HepG2 (cell line): ENCODE measurements at regions not wholly inside any gene's neighbourhood (a gene's known extent, or its start where the extent isn't known, plus 50 kb on each side); places are given as distances from the start of the nearest gene placed in this dataset.

Experiments used
- ATAC-seq: fragments of 200-7000 bp; cut with Tn5 transposase; 3 replicates; pipeline ENCODE4 v1.9.1; 2020; ENCODE audit warnings: mild to moderate bottlenecking, moderate library complexity
- BruUV-seq: library from RNA; stranded (reverse); fragments of 400-500 nt; replicated peaks from 2 replicates; lab custom pipeline; 2021; lab: Mats Ljungman, UMichigan
- CTCF ChIA-PET: fragments of 300-600 bp; formaldehyde crosslinking; extraction: SDS; loops from one replicate; lab custom pipeline; 2021; ENCODE audit warnings: low total read pairs, inconsistent platforms, low intra/inter-chr PET ratio; lab: Yijun Ruan, JAX
- POLR2A ChIA-PET: fragments of 350-600 bp; sonication (Branson Sonifier 250); formaldehyde crosslinking; loops from one replicate; lab custom pipeline; 2020; ENCODE audit warnings: antibody characterized with exemption, inconsistent platforms; lab: Yijun Ruan, JAX
- DNase-seq: peaks from one replicate; pipeline ENCODE4 v3.0.0-alpha.2; 2015; ENCODE audit warnings: low spot score
- FAIRE-seq: peaks from 3 replicates; lab custom pipeline; 2011; peaks lifted over from hg19 to GRCh38; lab: Jason Lieb, UNC
- H2AFZ ChIP-seq: one replicate; pipeline ENCODE4 v1.6.1; 2011; ENCODE audit warnings: low read length, inconsistent platforms
- H3K27ac ChIP-seq: fragments of 300-600 bp; 3 replicates; pipeline ENCODE4 v1.8.0; 2011; ENCODE audit warnings: mixed run types, mild to moderate bottlenecking, mixed read lengths, low read length, inconsistent platforms; ENCODE audit not compliant: insufficient read depth; ENCODE audit errors: extremely low read length
- H3K27me3 ChIP-seq, 2 experiments: fragments of 200-600 bp in 1 of 2; 2 replicates in 1 of 2; 3 replicates in 1 of 2; pipeline versions ENCODE4 v1.6.0 to v1.8.0; 2011; ENCODE audit warnings: low read length in 2 of 2, mild to moderate bottlenecking in 2 of 2, moderate library complexity in 2 of 2, inconsistent platforms in 1 of 2; ENCODE audit not compliant: insufficient read depth in 2 of 2, control insufficient read depth in 1 of 2
- H3K36me3 ChIP-seq, 2 experiments: fragments of 200-600 bp in 1 of 2; replicated peaks in 1 of 2; 2 replicates in 1 of 2; 3 replicates in 1 of 2; pipeline versions ENCODE4 v1.5.1 to v1.8.0; 2011; ENCODE audit warnings: low read length in 2 of 2, inconsistent platforms in 1 of 2; ENCODE audit not compliant: insufficient read depth in 2 of 2, control insufficient read depth in 1 of 2
- H3K4me1 ChIP-seq: 2 replicates; pipeline ENCODE4 v1.5.1; 2012; ENCODE audit warnings: low read length, inconsistent platforms; ENCODE audit not compliant: insufficient read depth
- H3K4me2 ChIP-seq: 2 replicates; pipeline ENCODE4 v1.6.0; 2011; ENCODE audit warnings: low read depth, low read length, inconsistent platforms
- H3K4me3 ChIP-seq, 3 experiments: fragments of 200-600 bp in 1 of 3; sonication (generic), shearing (Covaris generic) in 1 of 3; replicated peaks in 1 of 3; 2 replicates each; pipeline ENCODE4 v1.5.1; 2011 to 2016; ENCODE audit warnings: low read length in 3 of 3, inconsistent platforms in 2 of 3, low read depth in 2 of 3, mild to moderate bottlenecking in 2 of 3, control low read depth in 1 of 3, mixed read lengths in 1 of 3; ENCODE audit not compliant: insufficient read depth in 1 of 3
- H3K79me2 ChIP-seq: one replicate; pipeline ENCODE4 v1.6.1; 2011; ENCODE audit warnings: low read length, inconsistent platforms; ENCODE audit not compliant: insufficient read depth
- H3K9ac ChIP-seq: 2 replicates; pipeline ENCODE4 v1.6.0; 2011; ENCODE audit warnings: mild to moderate bottlenecking, low read depth, low read length, inconsistent platforms; ENCODE audit not compliant: insufficient read depth
- H3K9me3 ChIP-seq: 2 replicates; pipeline ENCODE4 v1.5.1; 2012; ENCODE audit warnings: mild to moderate bottlenecking, low read length
- H4K20me1 ChIP-seq: 2 replicates; pipeline ENCODE4 v1.6.0; 2011; ENCODE audit warnings: inconsistent platforms, mild to moderate bottlenecking, low read length, moderate library complexity; ENCODE audit not compliant: insufficient read depth
- GABPA ChIP-seq, 2 experiments: IDR thresholded peaks; 2 replicates each; pipeline ENCODE4 v1.6.1; 2011 to 2016; ENCODE audit warnings: low read depth in 2 of 2, low read length in 1 of 2, missing biosample characterization in 1 of 2, missing genetic modification characterization in 1 of 2
- JUN ChIP-seq: sonication (generic); formaldehyde crosslinking; IDR thresholded peaks from 2 replicates; pipeline ENCODE4 v1.4.0; 2020; ENCODE audit warnings: mild to moderate bottlenecking, missing genetic modification reagents
- MAFF ChIP-seq: IDR thresholded peaks from 2 replicates; pipeline ENCODE4 v1.6.1; 2011; ENCODE audit warnings: low read depth, low read length, improper control_type of control experiment
- MAFK ChIP-seq, 2 experiments: IDR thresholded peaks in 1 of 2; conservative IDR thresholded peaks in 1 of 2; 2 replicates each; pipeline ENCODE4 v1.6.1; 2011; ENCODE audit warnings: improper control_type of control experiment in 2 of 2, low read length in 2 of 2
- RFX5 ChIP-seq: IDR thresholded peaks from 2 replicates; pipeline ENCODE4 v1.6.1; 2011; ENCODE audit warnings: low read depth, low read length, improper control_type of control experiment
- SATB2 ChIP-seq: sonication (generic); formaldehyde crosslinking; IDR thresholded peaks from 2 replicates; pipeline ENCODE4 v1.5.0; 2020; ENCODE audit warnings: missing genetic modification reagents
- ZNF274 ChIP-seq: sonication (generic); formaldehyde crosslinking; IDR thresholded peaks from 2 replicates; pipeline ENCODE4 v1.5.1; 2020; ENCODE audit warnings: mild to moderate bottlenecking, missing genetic modification reagents
- ZNF333 ChIP-seq: sonication (generic); formaldehyde crosslinking; IDR thresholded peaks from 2 replicates; pipeline ENCODE4 v1.4.0; 2020; ENCODE audit warnings: mild to moderate bottlenecking, missing genetic modification reagents, borderline replicate concordance
- ZNF879 ChIP-seq: sonication (generic); formaldehyde crosslinking; IDR thresholded peaks from 2 replicates; pipeline ENCODE4 v1.8.1; 2023; ENCODE audit warnings: missing genetic modification reagents
- ZUFSP ChIP-seq: sonication (generic); formaldehyde crosslinking; IDR thresholded peaks from 2 replicates; pipeline ENCODE4 v1.9.0; 2021; ENCODE audit warnings: missing genetic modification reagents, mild to moderate bottlenecking, borderline replicate concordance
- WGBS: methylation state at CpG from one replicate; pipeline ENCODE4 v1.1.6; 2017; ENCODE audit warnings: low lambda C conversion rate; 5-methylcytosine and 5-hydroxymethylcytosine counted together
- in situ Hi-C: cut with HindIII; loops from 2 replicates; pipeline ENCODE4 v1.10.0; 2017; ENCODE audit warnings: low pct_unique_long_range_greater_than_20kb; ENCODE audit not compliant: extremely low pct_ligation_motif_present
- intact Hi-C: fragments of 100-400 bp; cut with micrococcal nuclease; formaldehyde crosslinking; loops from one replicate; pipeline ENCODE4 v1.10.0; 2022; ENCODE audit not compliant: unreplicated experiment
- TF ChIP-seq, protein P1 (sequence below): sonication (generic); formaldehyde crosslinking; IDR thresholded peaks from 2 replicates; pipeline ENCODE4 v1.4.0; 2020; ENCODE audit warnings: missing genetic modification reagents, borderline replicate concordance
- TF ChIP-seq, protein P2 (sequence below): sonication (generic); formaldehyde crosslinking; IDR thresholded peaks from 2 replicates; pipeline ENCODE4 v1.9.0; 2022; ENCODE audit warnings: low read depth, missing genetic modification reagents

DNA sequence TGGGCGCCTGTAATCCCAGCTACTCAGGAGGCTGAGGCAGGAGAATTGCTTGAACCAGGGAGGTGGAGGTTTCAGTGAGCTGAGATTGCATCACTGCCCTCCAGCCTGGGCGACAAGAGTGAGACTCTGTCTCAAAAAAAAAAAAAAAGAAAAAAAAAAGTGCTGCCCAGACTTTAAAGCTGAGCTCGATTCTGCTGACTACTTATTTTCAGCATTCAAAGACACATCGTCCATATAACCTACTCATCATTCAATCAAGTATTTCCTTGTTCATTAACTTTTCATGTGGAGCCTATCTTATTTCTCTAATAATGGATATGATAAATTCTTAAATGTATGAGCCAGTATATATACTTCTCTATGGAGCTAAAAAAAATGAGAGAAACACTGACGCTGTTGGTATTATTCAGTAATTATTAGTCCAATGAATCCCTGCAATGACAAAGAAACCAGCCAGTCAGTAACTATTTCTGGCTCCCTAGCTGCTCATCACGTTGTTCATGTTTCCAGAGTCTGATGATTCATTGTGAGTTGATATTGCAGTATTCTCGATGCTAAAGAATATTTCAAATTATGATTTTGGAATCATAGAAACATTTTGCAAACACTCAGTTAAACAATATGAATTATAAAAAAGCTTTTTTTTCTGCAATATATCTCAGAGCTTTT, 111.9 kb downstream of the RAP2B start:
- Histone ChIP-seq H3K79me2 (no peaks in the 10 kb centered on the region), H3K4me2 (no peak overlapping the region), H3K4me1 (no peaks in the 10 kb centered on the region), H3K4me3 (no peak overlapping the region), H3K27me3 (no peaks in the 10 kb centered on the region; a peak in 2 of 5 replicates), H3K27ac (no peak overlapping the region), H4K20me1 (no peaks in the 10 kb centered on the region), H3K9me3 (no peaks in the 10 kb centered on the region), H3K9ac (no peak overlapping the region), H3K36me3 (no peaks in the 10 kb centered on the region), H2AFZ (no peak overlapping the region)
- intact Hi-C loops, result loop anchor here (5.0 kb wide), 1 partner anchor 1233 kb away; no protein-coding TSS in a partner anchor
- TF ChIP-seq MAFK (conservative IDR thresholded peaks at IDR 0.05 in 1 of 2, IDR thresholded peaks at IDR 0.05 in 1 of 2; ENCODE audit: low read length in 2 of 2) (peak; percentile 55 to 70; a peak in 3 of 4 replicates), ZNF333 (CRISPR knock-in tag) (no peak), MAFF (peak; percentile 56)
- ChIA-PET POLR2A (no interaction called here), CTCF (no interaction called here)
- under 1% methylated on average over 7 of the region's 7 CpGs for WGBS
- FAIRE-seq, result no peak
- DNase-seq, result no peak
- in situ Hi-C loops, result no loop called here
- no peak for ATAC-seq
- BruUV-seq, result no TSS peak

DNA sequence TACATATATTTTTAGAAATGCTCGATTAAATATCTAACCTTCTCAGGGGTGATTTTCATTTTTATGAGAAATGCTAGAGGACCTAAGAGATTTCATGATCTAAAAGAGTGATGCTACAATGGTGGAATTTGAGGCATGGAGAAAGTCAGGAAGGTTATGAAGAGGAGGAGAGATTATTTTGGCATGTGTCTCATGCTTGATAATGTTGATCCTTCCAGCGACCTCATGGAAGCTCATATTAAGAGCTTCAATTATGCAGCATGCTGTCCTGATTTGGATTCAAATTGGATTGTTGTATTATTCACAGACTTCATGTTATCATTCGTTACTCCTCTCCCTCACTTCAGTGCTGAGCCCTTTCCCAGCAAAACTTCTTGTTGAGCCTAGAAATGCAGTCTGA, 112.5 kb downstream of the RAP2B start:
- H3K9ac ChIP-seq, result no peak overlapping the region
- intact Hi-C loops (loop anchor here (5.0 kb wide), 1 partner anchor 1233 kb away; no protein-coding TSS in a partner anchor), in situ Hi-C loops (no loop called here)
- H3K4me2 ChIP-seq, result no peak overlapping the region
- BruUV-seq, result no TSS peak
- H2AFZ ChIP-seq, result no peak overlapping the region
- no peak for ATAC-seq
- no peak for DNase-seq
- CTCF ChIA-PET, result no interaction called here
- H4K20me1 ChIP-seq, result no peaks in the 10 kb centered on the region
- H3K27me3 ChIP-seq, result no peaks in the 10 kb centered on the region; a peak in 2 of 5 replicates
- H3K27ac ChIP-seq, result no peak overlapping the region
- H3K9me3 ChIP-seq, result no peaks in the 10 kb centered on the region
- POLR2A ChIA-PET, result no interaction called here
- no peaks in the 10 kb centered on the region for H3K4me1 ChIP-seq
- FAIRE-seq, result no peak
- no peaks in the 10 kb centered on the region for H3K79me2 ChIP-seq
- 2% methylated on average over 3 of the region's 3 CpGs for WGBS
- H3K36me3 ChIP-seq, result no peaks in the 10 kb centered on the region
- no peak overlapping the region for H3K4me3 ChIP-seq
- TF ChIP-seq RFX5, result no peak
- no peak for TF ChIP-seq JUN (CRISPR knock-in tag)
- no peak for TF ChIP-seq ZUFSP (CRISPR knock-in tag)
- TF ChIP-seq, protein P1, sequence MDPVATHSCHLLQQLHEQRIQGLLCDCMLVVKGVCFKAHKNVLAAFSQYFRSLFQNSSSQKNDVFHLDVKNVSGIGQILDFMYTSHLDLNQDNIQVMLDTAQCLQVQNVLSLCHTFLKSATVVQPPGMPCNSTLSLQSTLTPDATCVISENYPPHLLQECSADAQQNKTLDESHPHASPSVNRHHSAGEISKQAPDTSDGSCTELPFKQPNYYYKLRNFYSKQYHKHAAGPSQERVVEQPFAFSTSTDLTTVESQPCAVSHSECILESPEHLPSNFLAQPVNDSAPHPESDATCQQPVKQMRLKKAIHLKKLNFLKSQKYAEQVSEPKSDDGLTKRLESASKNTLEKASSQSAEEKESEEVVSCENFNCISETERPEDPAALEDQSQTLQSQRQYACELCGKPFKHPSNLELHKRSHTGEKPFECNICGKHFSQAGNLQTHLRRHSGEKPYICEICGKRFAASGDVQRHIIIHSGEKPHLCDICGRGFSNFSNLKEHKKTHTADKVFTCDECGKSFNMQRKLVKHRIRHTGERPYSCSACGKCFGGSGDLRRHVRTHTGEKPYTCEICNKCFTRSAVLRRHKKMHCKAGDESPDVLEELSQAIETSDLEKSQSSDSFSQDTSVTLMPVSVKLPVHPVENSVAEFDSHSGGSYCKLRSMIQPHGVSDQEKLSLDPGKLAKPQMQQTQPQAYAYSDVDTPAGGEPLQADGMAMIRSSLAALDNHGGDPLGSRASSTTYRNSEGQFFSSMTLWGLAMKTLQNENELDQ (CRISPR knock-in tag), result no peak
- TF ChIP-seq ZNF274 (CRISPR knock-in tag), result no peak
- TF ChIP-seq GABPA (IDR thresholded peaks at IDR 0.05; ENCODE audit: low read depth, low read length), result no peak
- TF ChIP-seq GABPA (CRISPR knock-in tag; IDR thresholded peaks at IDR 0.05; ENCODE audit: low read depth), result no peak
- TF ChIP-seq ZNF879 (CRISPR knock-in tag), result no peak
- TF ChIP-seq SATB2, result no peak
- TF ChIP-seq, protein P2, sequence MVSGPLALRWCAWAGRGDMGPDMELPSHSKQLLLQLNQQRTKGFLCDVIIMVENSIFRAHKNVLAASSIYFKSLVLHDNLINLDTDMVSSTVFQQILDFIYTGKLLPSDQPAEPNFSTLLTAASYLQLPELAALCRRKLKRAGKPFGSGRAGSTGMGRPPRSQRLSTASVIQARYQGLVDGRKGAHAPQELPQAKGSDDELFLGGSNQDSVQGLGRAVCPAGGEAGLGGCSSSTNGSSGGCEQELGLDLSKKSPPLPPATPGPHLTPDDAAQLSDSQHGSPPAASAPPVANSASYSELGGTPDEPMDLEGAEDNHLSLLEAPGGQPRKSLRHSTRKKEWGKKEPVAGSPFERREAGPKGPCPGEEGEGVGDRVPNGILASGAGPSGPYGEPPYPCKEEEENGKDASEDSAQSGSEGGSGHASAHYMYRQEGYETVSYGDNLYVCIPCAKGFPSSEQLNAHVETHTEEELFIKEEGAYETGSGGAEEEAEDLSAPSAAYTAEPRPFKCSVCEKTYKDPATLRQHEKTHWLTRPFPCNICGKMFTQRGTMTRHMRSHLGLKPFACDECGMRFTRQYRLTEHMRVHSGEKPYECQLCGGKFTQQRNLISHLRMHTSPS (CRISPR knock-in tag), result no peak
